GM23338 (cell line): ENCODE measurements at regions not wholly inside any gene's neighbourhood (a gene's known extent, or its start where the extent isn't known, plus 50 kb on each side); places are given as distances from the start of the nearest gene placed in this dataset.

Source experiments
- ATAC-seq: fragments of 200-7000 bp; cut with Tn5 transposase; 3 replicates; pipeline ENCODE4 v1.9.1; 2020
- DNase-seq: peaks from one replicate; pipeline ENCODE4 v3.0.0-alpha.2; 2015; ENCODE audit warnings: low spot score
- H2AFZ ChIP-seq: fragments of 200-600 bp; sonication (generic); 2 replicates; pipeline ENCODE4 v1.8.0; 2016; ENCODE audit warnings: antibody characterized with exemption, mild to moderate bottlenecking, moderate library complexity
- H3F3A ChIP-seq: fragments of 200-600 bp; sonication (generic); replicated peaks from 2 replicates; pipeline ENCODE4 v1.8.0; 2017; ENCODE audit warnings: antibody characterized with exemption, mixed run types, low read depth
- H3K27ac ChIP-seq: fragments of 200-600 bp; sonication (generic); 2 replicates; pipeline ENCODE4 v1.6.1; 2016; ENCODE audit warnings: low read depth
- H3K27me3 ChIP-seq: fragments of 200-600 bp; sonication (generic); 2 replicates; pipeline ENCODE4 v1.8.0; 2016; ENCODE audit warnings: mild to moderate bottlenecking, mixed run types, moderate library complexity; ENCODE audit not compliant: insufficient read depth
- H3K36me3 ChIP-seq: fragments of 200-600 bp; sonication (generic); 2 replicates; pipeline ENCODE4 v1.8.0; 2016; ENCODE audit warnings: mild to moderate bottlenecking; ENCODE audit not compliant: insufficient read depth
- H3K4me1 ChIP-seq: fragments of 200-600 bp; sonication (generic); 2 replicates; pipeline ENCODE4 v1.8.0; 2016; ENCODE audit warnings: mild to moderate bottlenecking, moderate library complexity; ENCODE audit not compliant: insufficient read depth
- H3K4me2 ChIP-seq: fragments of 200-600 bp; sonication (generic); 2 replicates; pipeline ENCODE4 v1.7.1; 2017; ENCODE audit warnings: mixed run types
- H3K4me3 ChIP-seq: fragments of 200-600 bp; sonication (generic); 2 replicates; pipeline ENCODE4 v1.6.1; 2016; ENCODE audit warnings: mixed run types
- H3K79me2 ChIP-seq: fragments of 200-600 bp; sonication (generic); replicated peaks from 2 replicates; pipeline ENCODE4 v1.8.0; 2017; ENCODE audit warnings: mild to moderate bottlenecking; ENCODE audit not compliant: insufficient read depth
- H3K9me2 ChIP-seq: fragments of 200-600 bp; sonication (generic); 2 replicates; pipeline ENCODE4 v1.8.0; 2017; ENCODE audit not compliant: insufficient read depth
- H4K20me1 ChIP-seq: fragments of 200-600 bp; sonication (generic); replicated peaks from 2 replicates; pipeline ENCODE4 v1.8.0; 2017; ENCODE audit warnings: mild to moderate bottlenecking; ENCODE audit not compliant: insufficient read depth
- H3K27ac Mint-ChIP-seq: 2 replicates; pipeline ENCODE4 v1.8.0; 2020; ENCODE audit warnings: inconsistent platforms, mild to moderate bottlenecking, moderate library complexity, mixed read lengths
- H3K27me3 Mint-ChIP-seq: 3 replicates; pipeline ENCODE4 v1.8.0; 2022; ENCODE audit warnings: low read depth, mild to moderate bottlenecking, moderate library complexity, mixed read lengths, inconsistent platforms; ENCODE audit not compliant: insufficient read depth, poor library complexity
- H3K36me3 Mint-ChIP-seq: 3 replicates; pipeline ENCODE4 v1.8.0; 2021; ENCODE audit warnings: low read depth, mild to moderate bottlenecking, inconsistent platforms, moderate library complexity, mixed read lengths
- H3K4me1 Mint-ChIP-seq: 3 replicates; pipeline ENCODE4 v1.8.0; 2020; ENCODE audit warnings: mild to moderate bottlenecking, inconsistent platforms, mixed read lengths
- H3K4me3 Mint-ChIP-seq: 3 replicates; pipeline ENCODE4 v1.8.0; 2021; ENCODE audit warnings: moderate library complexity, mild to moderate bottlenecking, inconsistent platforms, mixed read lengths
- H3K9me3 Mint-ChIP-seq: 3 replicates; pipeline ENCODE4 v1.8.0; 2020; ENCODE audit warnings: moderate library complexity, mild to moderate bottlenecking, inconsistent platforms, mixed read lengths
- CREB1 ChIP-seq: fragments of 250-450 bp; sonication (Bioruptor Pico); IDR thresholded peaks from 2 replicates; pipeline ENCODE4 v1.5.0; 2020; ENCODE audit warnings: low read depth, mild to moderate bottlenecking, moderate library complexity
- CTCF ChIP-seq, 2 experiments: fragments of 200-600 bp in 1 of 2; sonication (generic) in 1 of 2; conservative IDR thresholded peaks; 2 replicates each; pipeline versions ENCODE4 v1.5.1 to v1.6.1; 2016 to 2017; ENCODE audit warnings: antibody characterized with exemption in 2 of 2, low read depth in 2 of 2, mild to moderate bottlenecking in 2 of 2, moderate library complexity in 1 of 2
- ETS1 ChIP-seq: IDR thresholded peaks from 2 replicates; pipeline ENCODE4 v1.6.1; 2016; ENCODE audit warnings: antibody characterized with exemption
- EZH2 ChIP-seq: fragments of 200-600 bp; sonication (generic); IDR thresholded peaks from one replicate; pipeline ENCODE4 v1.8.0; 2017; ENCODE audit warnings: antibody characterized with exemption, mild to moderate bottlenecking, low read depth; ENCODE audit not compliant: unreplicated experiment
- EZH2phosphoT487 ChIP-seq: fragments of 200-600 bp; sonication (generic); IDR thresholded peaks from one replicate; pipeline ENCODE4 v1.8.1; 2018; ENCODE audit warnings: antibody characterized with exemption; ENCODE audit not compliant: unreplicated experiment
- JUNB ChIP-seq: IDR thresholded peaks from one replicate; pipeline ENCODE4 v1.6.1; 2016; ENCODE audit warnings: antibody characterized with exemption; ENCODE audit not compliant: unreplicated experiment
- NANOG ChIP-seq: IDR thresholded peaks from 2 replicates; pipeline ENCODE4 v1.6.1; 2016; ENCODE audit warnings: antibody characterized with exemption, borderline replicate concordance
- REST ChIP-seq: IDR thresholded peaks from one replicate; pipeline ENCODE4 v1.6.1; 2018; ENCODE audit warnings: antibody characterized with exemption; ENCODE audit not compliant: unreplicated experiment
- STAT1 ChIP-seq: IDR thresholded peaks from one replicate; pipeline ENCODE4 v1.6.1; 2016; ENCODE audit warnings: antibody characterized with exemption; ENCODE audit not compliant: unreplicated experiment
- ZNF114 ChIP-seq: fragments of 250-450 bp; sonication (Bioruptor Pico); IDR thresholded peaks from 2 replicates; pipeline ENCODE4 v1.5.0; 2020; ENCODE audit warnings: mild to moderate bottlenecking, moderate library complexity
- ZNF331 ChIP-seq: fragments of 250-450 bp; sonication (Bioruptor Pico); IDR thresholded peaks from 2 replicates; pipeline ENCODE4 v1.5.0; 2020; ENCODE audit warnings: low read depth, mild to moderate bottlenecking, moderate library complexity
- ZNF462 ChIP-seq: fragments of 250-450 bp; sonication (Bioruptor Pico); IDR thresholded peaks from 2 replicates; pipeline ENCODE4 v1.5.0; 2020; ENCODE audit warnings: mild to moderate bottlenecking, moderate library complexity

- TF ChIP-seq ZNF462 (no peak), CREB1 (no peak), NANOG (no peak), EZH2 (no peak), STAT1 (no peak), ETS1 (no peak), ZNF331 (CRISPR knock-in tag) (no peak)
Observed at GRCh38 chr16:65281586-65281985, 159.7 kb upstream of the CDH11 start (continued).

- Histone ChIP-seq H3K79me2 (no peaks in the 10 kb centered on the region), H2AFZ (peak overlapping the region; percentile 64), H3F3A (no peaks in the 10 kb centered on the region), H3K9me2 (peaks cover 10% of the 10 kb centered on the region; the same call in 1 of the 2 replicates), H3K4me3 (peak overlapping the region; percentile 3; the same call in 1 of the 2 replicates), H3K27me3 (no peaks in the 10 kb centered on the region), H3K36me3 (no peaks in the 10 kb centered on the region), H3K27ac (no peak overlapping the region), H4K20me1 (no peaks in the 10 kb centered on the region), H3K4me1 (peaks cover 56% of the 10 kb centered on the region), H3K4me2 (peak overlapping the region; percentile 35)
- Mint-ChIP-seq H3K4me1 (peaks cover 56% of the 10 kb centered on the region), H3K9me3 (no peaks in the 10 kb centered on the region; the same call in 2 of the 3 replicates), H3K4me3 (no peak overlapping the region), H3K36me3 (no peaks in the 10 kb centered on the region), H3K27me3 (peaks cover 3% of the 10 kb centered on the region), H3K27ac (no peak overlapping the region)
- DNase-seq, result no peak
- peak; percentile 17; the same call in 1 of the 3 replicates for ATAC-seq
- TF ChIP-seq EZH2phosphoT487, result no peak
- TF ChIP-seq STAT1, result no peak
- TF ChIP-seq ZNF331 (CRISPR knock-in tag), result no peak
- TF ChIP-seq ZNF114 (CRISPR knock-in tag), result no peak
- no peak for TF ChIP-seq CTCF (conservative IDR thresholded peaks at IDR 0.05; ENCODE audit: low read depth in 2 of 2)
- no peak for TF ChIP-seq JUNB
- no peak for TF ChIP-seq REST
- no peak for TF ChIP-seq EZH2
- no peak for TF ChIP-seq CREB1
Observed at GRCh38 chr16:65280845-65281512, 159.1 kb upstream of the CDH11 start.
